Activated CD4-positive, alpha-beta T cell treated with anti-CD3 and anti-CD28 coated beads, Interleukin-2, amount 50 U/mL, for 16 hours (primary cell): ENCODE measurements at regions not wholly inside any gene's neighbourhood (a gene's known extent, or its start where the extent isn't known, plus 50 kb on each side); places are given as distances from the start of the nearest gene placed in this dataset.

ENCODE experiments used
- DNase-seq: peaks from one replicate; pipeline ENCODE4 v3.0.0-alpha.2; 2020

GRCh38 chr2:44879269-44880124 lies 62.0 kb upstream of the SIX3 start:
- DNase-seq: no peak

DNA sequence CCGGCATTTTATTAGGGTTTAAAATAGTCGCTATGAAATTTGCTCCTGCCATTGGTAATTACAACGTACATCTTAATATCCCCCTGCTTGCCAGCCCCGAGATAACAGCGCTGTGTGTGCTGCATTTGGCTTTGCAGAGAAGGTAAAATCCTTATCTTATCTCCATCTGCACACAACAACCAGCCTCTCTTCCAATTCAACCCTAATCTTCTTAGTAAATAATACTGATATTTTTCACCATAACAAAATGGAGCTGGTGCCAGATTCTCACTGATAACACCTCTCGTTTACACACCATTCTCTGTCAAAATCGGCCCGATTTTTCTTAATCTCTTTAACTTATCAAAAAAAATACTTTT lies 61.4 kb upstream of the SIX3 start:
- no peak for DNase-seq

DNA sequence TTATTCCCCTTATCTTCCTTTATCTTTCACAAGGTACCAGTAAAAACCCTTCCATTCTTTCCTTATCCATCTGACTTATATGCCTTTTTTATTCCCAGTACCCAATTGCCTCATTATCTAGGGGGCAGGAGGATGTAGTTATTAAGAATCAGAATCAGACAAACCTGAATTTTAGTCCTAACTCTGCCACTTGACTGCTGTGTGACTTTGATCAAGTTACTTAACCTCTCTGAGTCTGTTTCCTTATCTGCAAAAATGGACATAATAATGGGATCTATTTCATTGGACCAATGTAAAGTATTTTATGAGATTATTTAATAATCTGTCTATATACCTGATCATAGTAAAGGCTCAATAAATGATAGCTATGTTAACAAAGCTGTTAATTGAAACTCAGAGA lies 59.6 kb upstream of the SIX3 start:
- no peak for DNase-seq

DNA sequence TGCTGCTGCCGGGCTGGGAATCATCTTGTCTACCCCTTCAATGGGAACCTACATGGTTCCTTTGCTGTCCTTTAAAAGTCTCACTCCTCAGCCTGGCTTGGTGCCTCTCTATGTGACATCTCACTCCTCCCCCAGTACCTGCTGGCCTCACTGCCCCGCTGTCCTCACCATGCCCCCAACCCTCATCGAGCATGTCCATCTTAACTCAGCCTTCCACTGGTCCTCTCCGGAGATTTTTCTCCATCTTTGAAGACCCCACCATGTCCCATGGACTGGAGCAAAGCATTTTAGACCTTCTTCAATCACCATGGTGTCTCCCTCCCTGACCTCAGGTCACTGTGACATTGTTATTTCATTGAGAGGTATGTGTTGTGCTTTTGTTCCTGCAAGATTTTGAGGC lies 58.1 kb upstream of the SIX3 start:
- no peak for DNase-seq

DNA sequence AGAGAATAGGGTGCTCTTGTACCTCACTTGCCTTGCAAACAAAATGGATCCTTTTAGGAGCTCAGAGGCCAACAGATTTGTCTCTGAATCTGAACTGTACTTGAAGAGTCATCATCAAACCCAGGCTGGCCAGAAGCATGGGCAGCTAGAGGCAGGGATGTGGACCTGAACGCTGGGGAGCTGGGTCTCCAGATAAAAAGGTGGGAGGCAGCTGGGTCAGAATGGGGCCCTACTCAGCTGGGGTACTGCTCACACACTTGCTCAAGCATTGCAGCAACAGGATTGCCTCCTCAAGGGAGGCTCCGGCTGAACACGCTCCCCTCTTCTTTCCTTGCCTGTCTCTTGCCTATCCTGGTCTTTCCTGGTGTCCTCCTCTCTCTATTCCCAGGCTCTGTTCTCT lies 57.3 kb upstream of the SIX3 start:
- no peak for DNase-seq

DNA sequence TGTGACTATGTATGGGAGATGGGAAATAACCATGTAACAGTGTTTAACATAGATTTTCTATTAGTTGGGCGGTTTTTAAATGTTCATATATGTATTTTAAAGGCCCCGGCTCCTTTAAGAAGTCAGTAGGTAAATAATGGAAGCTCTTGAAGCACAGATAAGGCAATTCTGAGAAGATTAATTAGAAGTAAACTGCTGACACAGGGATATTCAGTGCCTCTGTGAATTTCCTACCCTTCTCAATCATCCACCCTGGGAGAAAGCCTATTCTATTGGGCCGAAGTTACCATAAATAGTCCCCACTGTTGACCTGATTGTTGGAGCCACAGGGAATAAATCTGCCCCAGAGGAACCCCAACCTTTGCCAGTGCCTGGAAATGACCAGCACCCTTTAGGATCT lies 56.8 kb upstream of the SIX3 start:
- DNase-seq: no peak

- no peak for DNase-seq
Measured at GRCh38 chr2:44886414-44886813, 55.1 kb upstream of the SIX3 start.

GRCh38 chr2:44889096-44889495 lies 52.4 kb upstream of the SIX3 start:
- no peak for DNase-seq
